ENCODE measurements at regions not wholly inside any gene's neighbourhood (a gene's known extent, or its start where the extent isn't known, plus 50 kb on each side); places are given as distances from the start of the nearest gene placed in this dataset.

- ATAC-seq (no peak), FAIRE-seq (no peak), DNase-seq (ENCODE audit: low spot score) (no peak)
- H3K4me2 ChIP-seq (ENCODE audit: low read depth, low read length), result no peak overlapping the region
- TF ChIP-seq TOPORS (CRISPR knock-in tag; IDR thresholded peaks at IDR 0.05), result no peak
- no peak for TF ChIP-seq ZBTB37 (CRISPR knock-in tag; IDR thresholded peaks at IDR 0.05)
- TF ChIP-seq ZNF674 (CRISPR knock-in tag; IDR thresholded peaks at IDR 0.05; ENCODE audit: low read depth), result no peak
- no peak for TF ChIP-seq FOXP1 (IDR thresholded peaks at IDR 0.05)
- TF ChIP-seq FOXP1 (CRISPR knock-in tag; IDR thresholded peaks at IDR 0.05), result no peak
- no peak for TF ChIP-seq SP140L (CRISPR knock-in tag; IDR thresholded peaks at IDR 0.05; ENCODE audit: borderline replicate concordance)
- TF ChIP-seq ZMYM3 (CRISPR knock-in tag; IDR thresholded peaks at IDR 0.05), result no peak
- TF ChIP-seq BHLHE40 (IDR thresholded peaks at IDR 0.05; ENCODE audit: low read length), result no peak
- TF ChIP-seq MEF2D (CRISPR knock-in tag; IDR thresholded peaks at IDR 0.05), result no peak
- no peak for TF ChIP-seq CREBL2 (CRISPR knock-in tag; IDR thresholded peaks at IDR 0.05; ENCODE audit: borderline replicate concordance)
- TF ChIP-seq ATF5 (CRISPR knock-in tag; IDR thresholded peaks at IDR 0.05; ENCODE audit: low read depth), result no peak
- no peak for TF ChIP-seq NFKB2 (CRISPR knock-in tag; IDR thresholded peaks at IDR 0.05; ENCODE audit: borderline replicate concordance)
- TF ChIP-seq EED (CRISPR knock-in tag; IDR thresholded peaks at IDR 0.05), result no peak
- no peak overlapping the region for H3K27ac ChIP-seq (ENCODE audit: extremely low read length, insufficient read depth, low read length)
- ChIA-PET CTCF (ENCODE audit: low intra/inter-chr PET ratio, low total read pairs) (no interaction called here), POLR2A (no interaction called here)
- in situ Hi-C loops (cut with HindIII; ENCODE audit: extremely low pct_ligation_motif_present, low pct_unique_long_range_greater_than_20kb) (no loop called here), intact Hi-C loops (cut with micrococcal nuclease; ENCODE audit: unreplicated experiment) (no loop called here)
- no peaks in the 10 kb centered on the region for H4K20me1 ChIP-seq (ENCODE audit: insufficient read depth, low read length)
- H3K9ac ChIP-seq (ENCODE audit: insufficient read depth, low read depth, low read length), result no peak overlapping the region
- H2AFZ ChIP-seq (ENCODE audit: low read length), result no peak overlapping the region
- no peaks in the 10 kb centered on the region for H3K36me3 ChIP-seq (replicated peaks in 1 of 2; ENCODE audit: control insufficient read depth in 1 of 2, insufficient read depth in 2 of 2, low read length in 2 of 2)
- H3K4me1 ChIP-seq (ENCODE audit: insufficient read depth, low read length), result 0 out of 2 replicates have a peak, but pooled peaks cover 5% of the 10 kb centered on the region
- BruUV-seq (replicated peaks), result no TSS peak
- no peaks in the 10 kb centered on the region for H3K79me2 ChIP-seq (ENCODE audit: insufficient read depth, low read length)
- H3K4me3 ChIP-seq (replicated peaks in 1 of 3; ENCODE audit: insufficient read depth in 1 of 3, low read depth in 2 of 3, low read length in 3 of 3), result no peak overlapping the region
- no peaks in the 10 kb centered on the region for H3K27me3 ChIP-seq (ENCODE audit: control insufficient read depth in 1 of 2, insufficient read depth in 2 of 2, low read length in 2 of 2)
- no peaks in the 10 kb centered on the region for H3K9me3 ChIP-seq (ENCODE audit: low read length)
- WGBS (ENCODE audit: low lambda C conversion rate), result 36% methylated on average over 5 of the region's 6 CpGs
These were observed 107.9 kb downstream of the BBS10 start for GRCh38 chr12:76240281-76240680.
